AG04450 (cell line): ENCODE measurements at regions not wholly inside any gene's neighbourhood (a gene's known extent, or its start where the extent isn't known, plus 50 kb on each side); places are given as distances from the start of the nearest gene placed in this dataset.
A peak's percentile ranks its signal among the peaks of the same experiment; 100 is the strongest.

Experiments
- CTCF ChIA-PET: fragments of 300-600, 350-600 bp; formaldehyde crosslinking; extraction: SDS; loops from one replicate; lab custom pipeline; 2022; ENCODE audit warnings: antibody characterized with exemption, inconsistent platforms; lab: Charles Lee
- POLR2A ChIA-PET: fragments of 350-600 bp; formaldehyde crosslinking; extraction: SDS; loops from one replicate; lab custom pipeline; 2021; ENCODE audit warnings: antibody characterized with exemption, inconsistent platforms; lab: Yijun Ruan, JAX
- DNase-seq: peaks from one replicate; pipeline ENCODE4 v3.0.0-alpha.2; 2011; ENCODE audit warnings: low read depth, low spot score
- H3K27ac ChIP-seq: one replicate; pipeline ENCODE4 v1.5.1; 2012; ENCODE audit warnings: low read depth, low read length, control low read depth
- H3K27me3 ChIP-seq: one replicate; pipeline ENCODE4 v1.6.0; 2012; ENCODE audit warnings: low read length; ENCODE audit not compliant: control insufficient read depth, insufficient read depth
- H3K4me3 ChIP-seq: 2 replicates; pipeline ENCODE4 v1.5.1; 2011; ENCODE audit warnings: mild to moderate bottlenecking, low read depth, low read length, control low read depth
- H3K9me3 ChIP-seq: 2 replicates; pipeline ENCODE4 v1.5.1; 2012; ENCODE audit warnings: low read length; ENCODE audit not compliant: control insufficient read depth, insufficient read depth
- CTCF ChIP-seq: IDR thresholded peaks from 2 replicates; pipeline ENCODE4 v1.5.1; 2011; ENCODE audit warnings: low read depth, low read length, control low read depth, inconsistent platforms

DNA sequence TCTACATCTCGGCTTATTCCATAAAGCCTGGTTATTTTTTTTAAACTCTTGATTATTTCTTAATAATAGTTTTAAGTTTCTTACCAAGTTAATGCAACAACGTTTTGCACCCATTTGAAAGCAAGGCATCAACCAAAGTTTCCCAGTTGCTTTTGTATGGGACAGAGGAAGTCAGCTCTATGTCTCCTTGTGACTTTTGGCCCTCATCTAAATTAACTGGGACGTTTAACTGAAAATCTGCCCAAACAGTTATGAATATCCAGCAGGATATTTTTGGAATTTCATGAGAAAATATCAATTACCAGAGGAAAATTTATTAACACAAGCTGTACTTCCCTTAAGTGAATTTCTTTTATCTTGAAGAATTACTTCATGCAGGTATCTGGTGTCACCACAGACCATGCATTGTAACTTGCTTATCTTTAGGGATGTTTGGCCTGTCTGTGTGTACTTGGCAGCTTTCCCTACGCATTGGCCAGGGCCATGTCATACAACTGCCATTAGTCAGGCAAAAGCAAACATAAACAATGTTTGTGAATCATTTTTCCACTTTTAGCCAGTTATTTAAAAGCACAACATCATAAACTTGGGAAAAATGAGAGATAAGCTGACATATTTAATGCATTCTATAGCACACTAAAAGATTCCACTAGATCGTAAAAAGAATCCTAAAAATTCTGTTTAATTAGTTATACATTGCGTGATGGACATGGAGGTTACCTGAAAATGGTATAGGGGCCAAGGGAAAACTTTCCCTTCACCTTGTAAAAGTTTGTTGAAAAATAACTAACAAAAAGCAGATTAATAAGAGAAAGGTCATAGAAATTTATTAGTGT, 101.4 kb upstream of the PDE5A start:
- Histone ChIP-seq H3K27ac (peak overlapping the region; percentile 63), H3K9me3 (no peaks in the 10 kb centered on the region; the same call in 1 of the 2 replicates), H3K27me3 (no peaks in the 10 kb centered on the region), H3K4me3 (no peak overlapping the region)
- TF ChIP-seq CTCF = no peak
- ChIA-PET CTCF (interaction anchor here (1.2 kb wide), 1 partner anchor 101 kb away, joined by 7 read pairs; the partner anchor contains the start of gene PDE5A), POLR2A (interaction anchor here (1.1 to 1.6 kb wide), 3 partner anchors 47 to 106 kb away, joined by 3 to 18 read pairs (median 6); partner anchors contain the start of gene PDE5A)
- peak; percentile 84 for DNase-seq

- H3K4me3 ChIP-seq = no peak overlapping the region
- H3K9me3 ChIP-seq = no peaks in the 10 kb centered on the region; the same call in 1 of the 2 replicates
- ChIA-PET CTCF (interaction anchor here (2.2 kb wide), 1 partner anchor 101 kb away, joined by 15 read pairs; the partner anchor contains the start of gene PDE5A), POLR2A (interaction anchor here (0.5 to 1.6 kb wide), 4 partner anchors 45 to 106 kb away, joined by 3 to 18 read pairs (median 4); partner anchors contain the start of gene PDE5A)
- DNase-seq = no peak
- H3K27ac ChIP-seq = peak overlapping the region; percentile 57
- no peak for TF ChIP-seq CTCF
- no peaks in the 10 kb centered on the region for H3K27me3 ChIP-seq
Measured at GRCh38 chr4:119728692-119729593, 100.3 kb upstream of the PDE5A start.

- POLR2A ChIA-PET = interaction anchor here (0.5 to 1.6 kb wide), 2 partner anchors 45 to 105 kb away, joined by 3 to 6 read pairs; no protein-coding TSS in a partner anchor
- TF ChIP-seq CTCF = no peak
- no peak overlapping the region for H3K27ac ChIP-seq
- CTCF ChIA-PET = interaction anchor here (2.2 kb wide), 1 partner anchor 100 kb away, joined by 15 read pairs; the partner anchor contains the start of gene PDE5A
- H3K4me3 ChIP-seq = no peak overlapping the region
- no peak for DNase-seq
- no peaks in the 10 kb centered on the region; the same call in 1 of the 2 replicates for H3K9me3 ChIP-seq
- no peaks in the 10 kb centered on the region for H3K27me3 ChIP-seq
Measured at GRCh38 chr4:119728185-119728584, 99.6 kb upstream of the PDE5A start.

GRCh38 chr4:119726505-119726904, 97.9 kb upstream of the PDE5A start:
- CTCF ChIA-PET = no interaction called here
- DNase-seq = no peak
- TF ChIP-seq CTCF = no peak
- no peak overlapping the region for H3K4me3 ChIP-seq
- POLR2A ChIA-PET = interaction anchor here (2.0 kb wide), 1 partner anchor 9 kb away, joined by 5 read pairs; no protein-coding TSS in a partner anchor
- peak overlapping the region; percentile 47 for H3K27ac ChIP-seq
- H3K27me3 ChIP-seq = no peaks in the 10 kb centered on the region
- H3K9me3 ChIP-seq = no peaks in the 10 kb centered on the region; the same call in 1 of the 2 replicates
